NCI-H524 treated with DMSO at 0.1 percent for 48 hours (cell line): ENCODE measurements at regions not wholly inside any gene's neighbourhood (a gene's known extent, or its start where the extent isn't known, plus 50 kb on each side); places are given as distances from the start of the nearest gene placed in this dataset.
A peak's percentile ranks its signal among the peaks of the same experiment; 100 is the strongest.
"Not testable (repeated sequence)": the region's sequence is repeated elsewhere in the genome, so short reads cannot be mapped to it uniquely, and the experiment has no call there.

Source experiments
- DNase-seq: peaks from one replicate; lab custom pipeline; 2025; lab: John Stamatoyannopoulos, UW

GRCh38 chr20:55415567-55416142 lies 589.7 kb downstream of the CBLN4 start:
- DNase-seq: no peak

GRCh38 chr20:55412508-55412907 lies 592.8 kb downstream of the CBLN4 start:
- DNase-seq: not testable (repeated sequence)

- DNase-seq: no peak
Observed at GRCh38 chr20:55406891-55407290, 598.4 kb downstream of the CBLN4 start.

GRCh38 chr20:55394592-55394991 lies 610.7 kb downstream of the CBLN4 start:
- no peak for DNase-seq

- DNase-seq: no peak
Observed at GRCh38 chr20:55390791-55391190, 614.5 kb downstream of the CBLN4 start.

GRCh38 chr20:55386686-55387085 lies 618.6 kb downstream of the CBLN4 start:
- DNase-seq: no peak

GRCh38 chr20:55375920-55376319 lies 629.4 kb downstream of the CBLN4 start:
- peak; percentile 1 for DNase-seq

- DNase-seq: no peak
Observed at GRCh38 chr20:55365745-55366144, 639.6 kb downstream of the CBLN4 start.

GRCh38 chr20:55360895-55361294 lies 644.4 kb downstream of the CBLN4 start:
- no peak for DNase-seq

- no peak for DNase-seq
Observed at GRCh38 chr20:55354720-55355119, 650.6 kb downstream of the CBLN4 start.

GRCh38 chr20:55353206-55353605 lies 652.1 kb downstream of the CBLN4 start:
- no peak for DNase-seq

GRCh38 chr20:55348223-55348622 lies 657.1 kb downstream of the CBLN4 start:
- no peak for DNase-seq

GRCh38 chr20:55342822-55343221 lies 662.5 kb downstream of the CBLN4 start:
- DNase-seq: no peak

- DNase-seq: no peak
Observed at GRCh38 chr20:55333798-55334197, 671.5 kb downstream of the CBLN4 start.

GRCh38 chr20:55329108-55329507 lies 676.2 kb downstream of the CBLN4 start:
- no peak for DNase-seq

GRCh38 chr20:55322745-55323144 lies 682.6 kb downstream of the CBLN4 start:
- DNase-seq: no peak

GRCh38 chr20:55316753-55317152 lies 688.6 kb downstream of the CBLN4 start:
- DNase-seq: no peak

- DNase-seq: not testable (repeated sequence)
Observed at GRCh38 chr20:55310844-55311243, 694.5 kb downstream of the CBLN4 start.

- no peak for DNase-seq
Observed at GRCh38 chr20:55291261-55291660, 714.1 kb downstream of the CBLN4 start.

GRCh38 chr20:55283889-55284288 lies 721.4 kb downstream of the CBLN4 start:
- no peak for DNase-seq

GRCh38 chr20:55273149-55273548 lies 732.2 kb downstream of the CBLN4 start:
- DNase-seq: no peak

GRCh38 chr20:55271371-55271770 lies 733.9 kb downstream of the CBLN4 start:
- no peak for DNase-seq

GRCh38 chr20:55269913-55270312 lies 735.4 kb downstream of the CBLN4 start:
- DNase-seq: no peak

- DNase-seq: no peak
Observed at GRCh38 chr20:55266361-55266760, 739.0 kb downstream of the CBLN4 start.
